CD14-positive monocyte (primary cell): ENCODE measurements at regions not wholly inside any gene's neighbourhood (a gene's known extent, or its start where the extent isn't known, plus 50 kb on each side); places are given as distances from the start of the nearest gene placed in this dataset.

Experiments used
- DNase-seq, 3 donors: peaks; one replicate each; pipeline ENCODE4 v3.0.0-alpha.2; 2011 to 2022
- H2AFZ ChIP-seq: 2 replicates; pipeline ENCODE4 v1.6.0; 2012; ENCODE audit warnings: mild to moderate bottlenecking, low read depth, low read length, inconsistent platforms; ENCODE audit not compliant: insufficient read depth, poor library complexity, severe bottlenecking
- H3K27ac ChIP-seq, 2 donors: 1 replicate in 1 of 2; 2 replicates in 1 of 2; pipeline ENCODE4 v1.5.1; 2012 to 2013; ENCODE audit warnings: low read length in 2 of 2, control low read depth in 1 of 2, inconsistent platforms in 1 of 2, low read depth in 1 of 2, mild to moderate bottlenecking in 1 of 2
- H3K27me3 ChIP-seq, 2 donors: one replicate each; pipeline versions ENCODE4 v1.6.0 to v1.6.1; 2011 to 2013; ENCODE audit warnings: low read length in 2 of 2; ENCODE audit not compliant: control insufficient read depth in 2 of 2, insufficient read depth in 2 of 2
- H3K36me3 ChIP-seq, 2 donors: replicated peaks in 1 of 2; 1 replicate in 1 of 2; 2 replicates in 1 of 2; pipeline versions ENCODE4 v1.5.1 to v1.6.1; 2012 to 2013; ENCODE audit warnings: low read length in 2 of 2, control low read depth in 1 of 2, inconsistent platforms in 1 of 2, mild to moderate bottlenecking in 1 of 2; ENCODE audit not compliant: insufficient read depth in 2 of 2, control insufficient read depth in 1 of 2
- H3K4me1 ChIP-seq, 2 donors: 1 replicate in 1 of 2; 2 replicates in 1 of 2; pipeline versions ENCODE4 v1.5.1 to v1.6.1; 2012 to 2013; ENCODE audit warnings: low read length in 2 of 2, control low read depth in 1 of 2, inconsistent platforms in 1 of 2, mild to moderate bottlenecking in 1 of 2, moderate library complexity in 1 of 2; ENCODE audit not compliant: insufficient read depth in 2 of 2, control insufficient read depth in 1 of 2
- H3K4me2 ChIP-seq: replicated peaks from 2 replicates; pipeline ENCODE3; 2012; ENCODE audit warnings: low read length, moderate library complexity, mild to moderate bottlenecking; ENCODE audit not compliant: poor library complexity, severe bottlenecking; ENCODE audit errors: extremely low read depth
- H3K4me3 ChIP-seq, 3 experiments: fragments of 200-600 bp in 1 of 3; sonication (generic) in 1 of 3; replicated peaks in 1 of 3; 1 replicate in 2 of 3; 2 replicates in 1 of 3; pipeline ENCODE4 v1.5.1; 2011 to 2013; ENCODE audit warnings: low read length in 3 of 3, mild to moderate bottlenecking in 3 of 3, control low read depth in 2 of 3, low read depth in 2 of 3, inconsistent platforms in 1 of 3, moderate library complexity in 1 of 3
- H3K79me2 ChIP-seq: 2 replicates; pipeline ENCODE4 v1.6.0; 2012; ENCODE audit warnings: mild to moderate bottlenecking, control low read depth, inconsistent platforms, low read length, moderate library complexity; ENCODE audit not compliant: insufficient read depth
- H3K9ac ChIP-seq: 2 replicates; pipeline ENCODE4 v1.6.0; 2017; ENCODE audit warnings: low read length, mild to moderate bottlenecking; ENCODE audit not compliant: insufficient read depth, poor library complexity, severe bottlenecking
- H3K9me3 ChIP-seq, 2 donors: replicated peaks in 1 of 2; 1 replicate in 1 of 2; 2 replicates in 1 of 2; pipeline versions ENCODE4 v1.5.1 to v1.6.1; 2012 to 2013; ENCODE audit warnings: low read length in 2 of 2, control low read depth in 1 of 2; ENCODE audit not compliant: control insufficient read depth in 1 of 2, insufficient read depth in 1 of 2
- H4K20me1 ChIP-seq: 2 replicates; pipeline ENCODE4 v1.6.0; 2012; ENCODE audit warnings: mild to moderate bottlenecking, low read length, control low read depth, moderate library complexity; ENCODE audit not compliant: insufficient read depth
- H3K27ac Mint-ChIP-seq, 7 donors: one replicate each; pipeline ENCODE4 v1.8.0; 2020; ENCODE audit warnings: mild to moderate bottlenecking in 7 of 7, mixed read lengths in 7 of 7, moderate library complexity in 6 of 7, inconsistent platforms in 2 of 7
- H3K27me3 Mint-ChIP-seq, 3 donors: one replicate each; pipeline ENCODE4 v1.8.0; 2021 to 2022; ENCODE audit warnings: low read depth in 3 of 3, mild to moderate bottlenecking in 3 of 3, mixed read lengths in 3 of 3, moderate library complexity in 3 of 3, inconsistent platforms in 1 of 3
- H3K36me3 Mint-ChIP-seq, 2 donors: one replicate each; pipeline ENCODE4 v1.8.0; 2020; ENCODE audit warnings: mixed read lengths in 2 of 2, inconsistent platforms in 1 of 2, mild to moderate bottlenecking in 1 of 2
- H3K4me1 Mint-ChIP-seq: one replicate; pipeline ENCODE4 v1.8.0; 2020; ENCODE audit warnings: mild to moderate bottlenecking, mixed read lengths
- H3K4me3 Mint-ChIP-seq, 2 donors: one replicate each; pipeline ENCODE4 v1.8.0; 2020; ENCODE audit warnings: mild to moderate bottlenecking in 2 of 2, mixed read lengths in 2 of 2, moderate library complexity in 1 of 2
- H3K9me3 Mint-ChIP-seq, 7 donors: one replicate each; pipeline ENCODE4 v1.8.0; 2020 to 2022; ENCODE audit warnings: mixed read lengths in 7 of 7, mild to moderate bottlenecking in 6 of 7, moderate library complexity in 6 of 7, inconsistent platforms in 2 of 7
- WGBS: methylation state at CpG from one replicate; pipeline ENCODE4 v1.1.5; 2013; ENCODE audit warnings: missing lambda C conversion rate; ENCODE audit not compliant: insufficient coverage; 5-methylcytosine and 5-hydroxymethylcytosine counted together
- intact Hi-C, 2 donors: fragments of 100-400 bp; cut with micrococcal nuclease; formaldehyde crosslinking; loops; one replicate each; pipeline versions ENCODE4 v1.15.0 to v1.15.1; 2023
- TF ChIP-seq, protein P1 (sequence below): fragments of 200-600 bp; IDR thresholded peaks from one replicate; pipeline ENCODE4 v1.8.0; 2022; ENCODE audit warnings: antibody characterized with exemption, mild to moderate bottlenecking

DNA sequence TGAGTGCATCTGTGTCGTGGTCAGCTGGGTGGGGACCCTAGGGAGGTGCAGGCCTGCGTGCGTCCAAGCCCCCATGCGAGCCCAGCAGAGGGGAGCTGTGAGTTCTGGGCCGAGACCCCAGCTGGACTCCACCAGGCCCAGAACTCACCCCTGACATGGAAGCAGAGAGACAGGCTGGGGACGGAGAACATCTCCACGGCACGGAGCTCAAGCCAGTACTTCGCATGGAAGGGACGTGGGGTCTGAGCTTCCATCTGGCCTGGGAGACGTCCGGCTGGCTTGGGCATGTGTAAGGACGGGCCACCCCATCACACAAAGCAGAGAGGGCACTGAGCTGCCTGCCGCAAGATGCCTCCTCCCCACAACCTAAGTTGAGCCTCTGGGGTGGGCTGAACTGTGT is 422.4 kb downstream of the CTTN start:
- no peak for DNase-seq
- no peaks in the 10 kb centered on the region for H4K20me1 ChIP-seq
- 90% methylated on average over 14 of the region's 14 CpGs for WGBS
- no peak overlapping the region for H2AFZ ChIP-seq
- H3K27me3 Mint-ChIP-seq: peaks cover 20 to 26% (median 21%) of the 10 kb centered on the region in 3 donors
- intact Hi-C loops: no loop called here
- no peak overlapping the region for H3K4me3 ChIP-seq
- no peaks in the 10 kb centered on the region for H3K36me3 ChIP-seq
- H3K4me3 Mint-ChIP-seq: no peak overlapping the region
- no peak overlapping the region for H3K9ac ChIP-seq
- peaks cover 0 to 19% of the 10 kb centered on the region in 2 donors for H3K27me3 ChIP-seq
- TF ChIP-seq, protein P1, sequence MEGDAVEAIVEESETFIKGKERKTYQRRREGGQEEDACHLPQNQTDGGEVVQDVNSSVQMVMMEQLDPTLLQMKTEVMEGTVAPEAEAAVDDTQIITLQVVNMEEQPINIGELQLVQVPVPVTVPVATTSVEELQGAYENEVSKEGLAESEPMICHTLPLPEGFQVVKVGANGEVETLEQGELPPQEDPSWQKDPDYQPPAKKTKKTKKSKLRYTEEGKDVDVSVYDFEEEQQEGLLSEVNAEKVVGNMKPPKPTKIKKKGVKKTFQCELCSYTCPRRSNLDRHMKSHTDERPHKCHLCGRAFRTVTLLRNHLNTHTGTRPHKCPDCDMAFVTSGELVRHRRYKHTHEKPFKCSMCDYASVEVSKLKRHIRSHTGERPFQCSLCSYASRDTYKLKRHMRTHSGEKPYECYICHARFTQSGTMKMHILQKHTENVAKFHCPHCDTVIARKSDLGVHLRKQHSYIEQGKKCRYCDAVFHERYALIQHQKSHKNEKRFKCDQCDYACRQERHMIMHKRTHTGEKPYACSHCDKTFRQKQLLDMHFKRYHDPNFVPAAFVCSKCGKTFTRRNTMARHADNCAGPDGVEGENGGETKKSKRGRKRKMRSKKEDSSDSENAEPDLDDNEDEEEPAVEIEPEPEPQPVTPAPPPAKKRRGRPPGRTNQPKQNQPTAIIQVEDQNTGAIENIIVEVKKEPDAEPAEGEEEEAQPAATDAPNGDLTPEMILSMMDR: no peak
- no peak overlapping the region for H3K4me2 ChIP-seq
- H3K27ac Mint-ChIP-seq: no peak overlapping the region
- H3K79me2 ChIP-seq: no peaks in the 10 kb centered on the region
- peaks cover 0 to 7% (median 2%) of the 10 kb centered on the region in 7 donors for H3K9me3 Mint-ChIP-seq
- no peaks in the 10 kb centered on the region for H3K36me3 Mint-ChIP-seq
- peaks cover 0 to 1% of the 10 kb centered on the region in 2 donors for H3K9me3 ChIP-seq
- no peaks in the 10 kb centered on the region for H3K4me1 ChIP-seq
- no peak overlapping the region for H3K27ac ChIP-seq
- H3K4me1 Mint-ChIP-seq: no peaks in the 10 kb centered on the region

DNA sequence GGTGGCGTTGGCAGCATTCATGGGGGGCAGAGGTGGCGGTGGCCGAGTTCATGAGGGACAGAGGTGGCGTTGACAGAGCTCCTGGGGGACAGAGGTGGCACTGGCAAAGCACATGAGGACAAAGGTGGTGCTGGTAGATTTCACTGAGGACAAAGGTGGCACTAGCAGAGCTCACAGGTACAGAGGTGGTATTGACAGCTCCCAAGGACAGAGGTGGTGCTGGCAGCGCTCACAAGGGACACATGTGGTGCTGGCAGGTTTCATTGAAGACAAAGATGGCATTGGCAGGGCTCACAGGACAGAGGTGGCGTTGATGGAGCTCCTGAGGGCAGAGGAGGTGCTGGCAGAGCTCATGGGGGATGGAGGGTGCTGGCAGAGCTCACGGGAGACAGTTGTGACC is 425.4 kb downstream of the CTTN start:
- Histone ChIP-seq H3K27me3 (peaks cover 5 to 43% of the 10 kb centered on the region in 2 donors), H3K9ac (no peak overlapping the region), H3K36me3 (no peaks in the 10 kb centered on the region), H3K4me2 (no peak overlapping the region), H3K79me2 (no peaks in the 10 kb centered on the region), H4K20me1 (no peaks in the 10 kb centered on the region), H3K4me3 (no peak overlapping the region), H3K27ac (no peak overlapping the region), H2AFZ (no peak overlapping the region), H3K4me1 (no peaks in the 10 kb centered on the region), H3K9me3 (peaks cover 0 to 10% of the 10 kb centered on the region in 2 donors)
- Mint-ChIP-seq H3K36me3 (no peaks in the 10 kb centered on the region), H3K27ac (peak overlapping the region in 1 of 7 donors; percentile 57), H3K4me3 (peak overlapping the region in 1 of 2 donors; percentile 31), H3K9me3 (peaks cover 0 to 7% (median 2%) of the 10 kb centered on the region in 7 donors), H3K4me1 (no peaks in the 10 kb centered on the region), H3K27me3 (peaks cover 41 to 50% (median 46%) of the 10 kb centered on the region in 3 donors)
- TF ChIP-seq, protein P1: no peak
- no peak for DNase-seq
- WGBS: 98% methylated on average over 5 of the region's 7 CpGs
- intact Hi-C loops: no loop called here
